GM19240 (cell line): ENCODE measurements at regions not wholly inside any gene's neighbourhood (a gene's known extent, or its start where the extent isn't known, plus 50 kb on each side); places are given as distances from the start of the nearest gene placed in this dataset.

Experiments used
- DNase-seq: peaks from one replicate; pipeline ENCODE4 v3.0.0; 2011; ENCODE audit warnings: low spot score; ENCODE audit not compliant: insufficient read length

GRCh38 chr16:79336437-79337229 is 263.9 kb downstream of the MAF start:
- DNase-seq, result no peak

GRCh38 chr16:79334127-79334526 is 266.4 kb downstream of the MAF start:
- DNase-seq, result no peak

- no peak for DNase-seq
Measured at GRCh38 chr16:79331066-79331465, 269.5 kb downstream of the MAF start.

- no peak for DNase-seq
Measured at GRCh38 chr16:79329967-79330366, 270.6 kb downstream of the MAF start.

- DNase-seq, result no peak
Measured at GRCh38 chr16:79329166-79329521, 271.4 kb downstream of the MAF start.

GRCh38 chr16:79328402-79329165 is 272.0 kb downstream of the MAF start:
- no peak for DNase-seq

GRCh38 chr16:79327836-79328235 is 272.7 kb downstream of the MAF start:
- no peak for DNase-seq

GRCh38 chr16:79326549-79326948 is 274.0 kb downstream of the MAF start:
- DNase-seq, result no peak

GRCh38 chr16:79325226-79325945 is 275.2 kb downstream of the MAF start:
- no peak for DNase-seq

GRCh38 chr16:79320956-79321355 is 279.6 kb downstream of the MAF start:
- DNase-seq, result no peak

GRCh38 chr16:79318143-79318899 is 282.2 kb downstream of the MAF start:
- no peak for DNase-seq

GRCh38 chr16:79317521-79317920 is 283.0 kb downstream of the MAF start:
- DNase-seq, result no peak

- no peak for DNase-seq
Measured at GRCh38 chr16:79317026-79317425, 283.5 kb downstream of the MAF start.

GRCh38 chr16:79316004-79316458 is 284.5 kb downstream of the MAF start:
- DNase-seq, result no peak

GRCh38 chr16:79312502-79312901 is 288.0 kb downstream of the MAF start:
- no peak for DNase-seq

- DNase-seq, result no peak
Measured at GRCh38 chr16:79310710-79311109, 289.8 kb downstream of the MAF start.

- DNase-seq, result no peak
Measured at GRCh38 chr16:79309606-79310005, 290.9 kb downstream of the MAF start.

GRCh38 chr16:79307214-79307613 is 293.3 kb downstream of the MAF start:
- no peak for DNase-seq

GRCh38 chr16:79305074-79305473 is 295.5 kb downstream of the MAF start:
- no peak for DNase-seq

GRCh38 chr16:79303959-79304387 is 296.6 kb downstream of the MAF start:
- no peak for DNase-seq

GRCh38 chr16:79303206-79303605 is 297.3 kb downstream of the MAF start:
- DNase-seq, result no peak
